NCI-H1694 treated with DMSO at 0.1 percent for 48 hours (cell line): ENCODE measurements at regions not wholly inside any gene's neighbourhood (a gene's known extent, or its start where the extent isn't known, plus 50 kb on each side); places are given as distances from the start of the nearest gene placed in this dataset.
A peak's percentile ranks its signal among the peaks of the same experiment; 100 is the strongest.
"Not testable (repeated sequence)": the region's sequence is repeated elsewhere in the genome, so short reads cannot be mapped to it uniquely, and the experiment has no call there.

Experiments used
- DNase-seq: peaks from one replicate; lab custom pipeline; 2025; lab: John Stamatoyannopoulos, UW

DNA sequence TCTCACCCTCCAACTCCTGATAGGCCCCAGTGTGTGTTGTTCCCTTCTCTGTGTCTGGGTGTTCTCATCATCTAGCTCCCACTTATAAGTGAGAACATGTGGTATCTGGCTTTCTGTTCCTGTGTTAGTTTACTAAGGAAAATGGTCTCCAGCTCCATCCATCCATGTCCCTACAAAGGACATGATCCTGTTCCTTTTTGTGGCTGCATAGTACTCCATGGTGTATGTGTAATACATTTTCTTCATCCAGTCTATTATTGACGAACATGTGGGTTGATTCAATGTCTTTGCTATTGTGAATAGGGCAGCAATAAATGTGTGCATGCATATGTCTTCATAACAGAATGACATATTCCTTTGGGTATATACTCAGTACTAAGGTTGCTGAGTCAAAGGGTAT, 1397.0 kb downstream of the UQCRFS1 start:
- no peak for DNase-seq

GRCh38 chr19:27814834-27815233, 1398.1 kb downstream of the UQCRFS1 start:
- DNase-seq = not testable (repeated sequence)

DNA sequence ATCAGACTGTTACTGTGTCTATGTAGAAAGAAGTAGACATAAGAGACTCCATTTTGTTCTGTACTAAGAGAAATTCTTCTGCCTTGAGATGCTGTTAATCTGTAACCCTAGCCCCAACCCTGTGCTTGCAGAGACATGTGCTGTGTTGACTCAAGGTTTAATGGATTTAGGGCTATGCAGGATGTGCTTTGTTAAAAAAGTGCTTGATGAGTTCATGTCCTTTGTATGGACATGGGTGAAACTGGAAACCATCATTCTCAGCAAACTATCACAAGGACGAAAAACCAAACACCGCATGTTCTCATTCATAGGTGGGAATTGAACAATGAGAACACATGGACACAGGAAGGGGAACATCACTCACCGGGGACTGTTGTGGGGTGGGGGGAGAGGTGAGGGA, 1398.7 kb downstream of the UQCRFS1 start:
- DNase-seq = not testable (repeated sequence)

DNA sequence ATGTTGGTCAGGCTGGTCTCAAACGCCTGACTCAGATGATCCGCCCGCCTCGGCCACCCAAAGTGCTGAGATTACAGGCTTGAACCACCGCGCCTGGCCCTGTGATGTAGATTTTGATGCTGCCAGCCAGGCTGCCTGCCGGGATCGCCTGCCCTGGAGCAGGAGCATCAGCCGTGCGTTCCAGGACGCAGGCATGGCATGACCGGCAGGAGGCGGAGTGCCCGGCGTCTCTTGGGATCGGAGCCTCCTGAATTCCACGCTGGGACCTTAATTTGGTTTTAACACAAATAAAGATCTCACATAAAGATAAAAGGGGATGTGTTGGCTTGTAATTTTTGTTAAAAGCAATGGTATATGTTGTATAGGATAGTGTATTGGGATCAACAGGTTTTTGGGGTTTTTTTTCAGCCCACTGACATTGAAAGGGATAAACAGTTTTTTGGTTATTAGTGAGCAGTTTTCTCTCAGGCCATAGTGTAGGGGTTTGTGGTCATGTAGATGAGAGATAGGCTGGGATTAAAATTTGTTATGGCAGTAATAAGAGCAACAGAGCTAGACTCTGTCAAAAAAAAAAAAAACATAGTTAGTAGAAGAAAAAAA, 1406.4 kb downstream of the UQCRFS1 start:
- DNase-seq = no peak

DNA sequence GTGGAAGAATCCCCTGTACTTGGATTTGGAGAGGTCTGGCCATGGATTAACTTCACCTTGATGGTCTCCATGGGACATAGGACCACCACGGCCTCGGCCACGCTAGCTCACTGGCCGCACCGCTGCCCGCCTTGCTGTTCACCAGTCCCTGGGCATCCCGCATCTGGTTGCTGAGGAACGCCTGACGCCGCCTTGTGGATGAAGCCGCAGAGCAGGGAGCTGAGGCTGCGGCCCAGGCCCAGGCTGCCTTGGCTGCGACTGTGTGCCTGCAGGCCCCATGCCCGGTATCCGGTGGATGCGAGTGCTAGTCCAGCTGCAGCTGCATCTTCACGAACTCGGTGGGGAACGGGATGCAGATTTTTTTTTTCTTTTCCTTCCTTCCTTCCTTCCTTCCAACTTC, 1407.1 kb downstream of the UQCRFS1 start:
- no peak for DNase-seq

DNA sequence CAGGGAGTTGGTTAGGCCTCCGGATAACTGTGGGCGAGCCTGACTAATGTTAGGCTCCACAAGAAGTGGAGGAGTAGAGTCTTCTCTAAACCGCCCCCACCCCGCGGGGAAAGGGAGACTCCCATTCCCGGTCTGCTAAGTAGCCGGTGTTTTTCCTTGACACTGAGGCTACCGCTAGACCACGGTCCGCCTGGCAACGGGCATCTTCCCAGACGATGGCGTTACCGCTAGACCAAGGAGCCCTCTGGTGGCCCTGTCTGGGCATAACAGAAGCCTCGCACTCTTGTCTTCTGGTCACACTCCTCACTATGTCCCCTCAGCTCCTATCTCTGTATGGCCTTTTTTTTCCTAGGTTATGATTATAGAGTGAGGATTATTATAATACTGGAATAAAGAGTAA, 1410.7 kb downstream of the UQCRFS1 start:
- not testable (repeated sequence) for DNase-seq

- no peak for DNase-seq
Observed at GRCh38 chr19:27796540-27796939, 1416.4 kb downstream of the UQCRFS1 start.

DNA sequence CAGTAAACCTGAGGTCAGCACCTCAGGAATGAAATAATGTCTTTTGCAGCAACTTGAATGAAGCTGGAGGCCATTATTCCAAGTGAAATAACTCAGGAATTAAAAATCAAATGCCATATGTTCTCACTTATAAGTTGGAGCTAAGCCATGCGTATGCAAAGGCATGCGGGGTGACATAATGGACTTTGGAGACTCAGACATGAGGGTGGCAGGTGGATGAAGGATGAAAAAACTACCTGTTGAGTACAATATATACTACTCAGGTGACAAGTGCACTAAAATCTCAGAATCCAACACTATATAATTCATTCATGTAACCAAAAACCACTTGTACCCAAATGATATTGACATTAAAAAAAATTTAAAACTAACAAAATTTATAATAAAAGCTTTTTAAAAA, 1416.9 kb downstream of the UQCRFS1 start:
- DNase-seq = no peak

DNA sequence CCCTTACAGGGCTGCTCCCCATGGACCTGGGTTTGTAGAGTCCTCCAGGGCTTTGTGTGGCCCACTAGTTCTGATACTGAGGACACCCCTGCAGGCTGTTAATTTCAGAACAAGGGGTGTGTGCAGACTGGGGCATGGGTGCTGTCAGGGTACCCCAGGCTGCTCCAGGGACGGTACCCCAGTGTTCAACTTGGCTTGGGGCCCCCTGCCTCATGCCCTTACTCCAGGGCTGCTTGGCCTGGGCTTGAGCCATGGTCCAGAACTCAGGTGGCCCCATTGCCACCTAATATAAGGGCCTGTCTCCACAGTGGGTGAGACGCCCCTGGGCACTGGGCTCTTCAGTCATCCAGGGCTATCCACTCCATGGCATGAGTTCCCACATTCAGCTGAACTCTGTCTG, 1417.6 kb downstream of the UQCRFS1 start:
- no peak for DNase-seq

DNA sequence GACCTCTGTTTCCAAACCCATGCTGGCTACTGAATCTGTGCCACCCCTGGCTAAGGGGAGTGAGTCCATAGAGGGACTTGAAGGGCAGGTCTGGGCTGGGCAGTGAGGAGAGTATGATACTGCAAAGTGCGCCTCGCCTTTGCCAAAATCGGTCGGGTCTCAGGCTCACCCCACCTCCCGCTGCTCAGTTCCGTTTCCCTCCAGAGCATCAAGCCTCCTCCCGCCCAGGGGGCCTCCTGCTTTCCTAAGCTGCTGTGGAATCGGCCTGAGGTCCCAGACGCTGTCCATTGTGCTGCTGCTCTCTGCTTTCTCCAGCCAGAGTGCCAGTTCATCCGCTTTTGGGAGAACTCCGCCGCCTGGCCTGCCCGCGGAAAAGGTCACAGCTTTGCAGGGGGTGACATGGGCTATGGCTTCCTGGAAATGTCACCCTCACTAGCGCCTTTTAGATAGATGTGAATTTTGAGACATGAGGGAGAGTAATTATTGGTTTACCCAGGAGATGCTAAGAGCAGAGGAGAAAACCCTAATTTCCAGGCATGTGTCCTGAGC, 1418.4 kb downstream of the UQCRFS1 start:
- no peak for DNase-seq

DNA sequence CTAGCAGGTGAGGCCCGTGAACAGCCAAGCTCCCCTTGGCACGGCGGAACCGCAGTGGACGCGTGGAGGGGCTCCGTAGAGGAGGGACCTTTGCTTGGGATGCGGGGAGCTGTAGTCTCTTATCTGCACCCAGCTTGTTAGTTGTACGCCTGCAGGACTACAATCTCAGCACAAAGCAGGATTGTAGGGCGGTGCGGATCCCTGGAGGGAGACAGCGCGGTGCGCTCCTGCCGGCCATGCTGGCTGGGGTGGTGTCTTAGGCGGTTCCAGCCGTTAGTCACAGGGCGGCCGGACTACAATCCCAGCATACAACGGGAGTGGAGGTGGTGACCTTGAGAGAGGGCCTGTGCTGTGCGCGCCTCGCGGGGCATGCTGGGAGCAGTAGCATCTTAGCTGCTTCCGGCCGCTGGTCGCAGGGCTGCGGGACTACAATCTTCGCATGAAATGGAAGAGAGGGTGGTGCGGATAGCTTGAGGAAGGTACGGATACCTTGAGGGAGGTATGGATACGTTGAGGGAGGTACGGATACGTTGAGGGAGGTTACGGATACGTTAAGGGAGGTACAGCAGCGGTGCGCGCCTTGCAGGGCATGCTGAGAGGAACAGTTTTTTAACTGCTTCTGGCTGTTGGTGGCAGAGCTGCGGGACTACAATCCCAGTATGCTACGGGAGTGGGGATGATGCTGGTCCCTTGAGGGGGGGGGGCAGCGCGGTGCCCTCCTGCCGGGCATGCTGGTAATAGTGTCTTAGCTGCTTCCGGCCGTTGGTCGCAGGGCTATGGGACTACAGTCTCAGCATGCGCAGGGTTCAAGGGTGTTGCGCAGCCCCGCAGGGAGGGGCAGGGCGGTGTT, 1419.1 kb downstream of the UQCRFS1 start:
- DNase-seq = peak; percentile 85

- peak; percentile 86 for DNase-seq
Observed at GRCh38 chr19:27793128-27793643, 1419.8 kb downstream of the UQCRFS1 start.

DNA sequence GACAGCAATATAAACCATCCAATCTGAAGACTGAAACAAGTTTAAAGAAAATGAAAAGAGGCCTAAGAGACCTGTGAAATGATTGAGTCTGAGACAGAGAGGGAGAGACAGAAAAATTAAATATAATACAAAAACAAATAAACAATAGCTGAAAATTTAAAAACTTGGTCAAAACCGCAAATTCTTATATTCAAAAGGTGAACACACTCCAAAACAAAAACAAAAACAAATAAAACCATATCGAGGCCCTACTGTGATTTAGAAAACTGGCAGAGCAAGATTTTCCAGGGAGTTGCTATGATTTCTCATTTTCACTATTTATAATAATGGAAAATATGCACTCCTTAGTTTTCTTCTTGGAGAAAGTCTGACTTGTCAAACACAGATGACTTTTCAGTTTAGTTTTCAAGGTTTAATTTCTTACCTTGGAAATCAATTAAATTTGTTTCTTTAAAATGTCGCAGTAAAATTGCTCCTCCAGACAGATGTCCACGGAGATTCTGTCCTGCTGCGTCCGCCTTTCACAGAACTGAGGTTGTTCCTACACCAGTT, 1420.3 kb downstream of the UQCRFS1 start:
- no peak for DNase-seq

DNA sequence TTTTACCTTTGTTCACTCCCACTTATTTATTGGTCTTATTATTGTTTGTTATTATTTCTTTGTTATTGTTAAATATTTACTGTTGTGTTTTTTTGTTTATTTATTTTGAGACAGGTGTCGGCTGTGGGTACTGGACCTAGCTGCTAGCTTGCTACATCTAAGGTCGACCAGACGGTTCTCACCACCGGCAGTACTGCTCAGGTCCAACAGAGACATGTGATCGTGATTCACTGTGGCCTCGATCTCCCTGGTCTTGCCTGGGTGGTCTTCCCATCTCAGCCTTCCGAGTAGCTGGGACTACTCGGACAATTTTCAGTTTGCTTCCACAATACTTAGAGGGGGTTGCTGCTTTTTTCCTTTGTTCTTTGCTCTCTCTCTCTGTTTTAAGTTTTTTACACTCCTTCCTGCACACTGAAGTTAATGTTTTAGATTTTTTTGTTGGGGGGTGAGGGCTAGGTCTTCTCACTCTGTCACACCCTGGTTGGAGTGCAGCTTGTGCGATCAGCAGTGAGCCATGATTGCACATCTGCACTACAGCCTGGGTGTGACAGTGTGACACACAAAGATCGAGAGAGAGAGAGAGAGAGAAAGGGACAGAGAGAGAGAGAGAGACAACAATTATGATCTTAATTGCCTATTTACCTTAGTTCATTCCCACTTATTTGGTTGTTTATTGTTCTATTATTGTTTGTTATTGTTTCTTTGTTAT, 1432.4 kb downstream of the UQCRFS1 start:
- DNase-seq = no peak

- DNase-seq = no peak
Observed at GRCh38 chr19:27779954-27780353, 1433.0 kb downstream of the UQCRFS1 start.

DNA sequence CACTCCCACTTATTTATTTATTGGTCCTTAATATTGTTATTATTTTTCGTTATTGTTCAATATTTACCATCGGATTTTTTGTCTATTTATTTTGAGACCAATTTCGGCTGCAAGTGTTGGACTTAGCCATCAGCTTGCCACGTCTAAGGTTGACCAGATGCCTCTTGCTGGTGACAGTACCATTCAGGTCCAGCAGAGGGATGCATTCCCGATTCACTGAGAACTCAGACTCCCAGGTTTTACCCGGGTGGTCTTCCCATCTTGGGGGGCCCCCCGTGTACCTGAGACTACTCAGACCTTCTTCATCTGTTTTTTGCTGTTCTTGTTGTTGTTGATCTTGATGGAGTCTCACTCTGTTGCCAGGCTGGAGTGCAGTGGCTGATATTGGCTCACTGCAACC, 1435.2 kb downstream of the UQCRFS1 start:
- no peak for DNase-seq

- DNase-seq = no peak
Observed at GRCh38 chr19:27777242-27777641, 1435.7 kb downstream of the UQCRFS1 start.

- no peak for DNase-seq
Observed at GRCh38 chr19:27776524-27776923, 1436.4 kb downstream of the UQCRFS1 start.

- no peak for DNase-seq
Observed at GRCh38 chr19:27776020-27776419, 1436.9 kb downstream of the UQCRFS1 start.

- peak; percentile 2 for DNase-seq
Observed at GRCh38 chr19:27775395-27775794, 1437.6 kb downstream of the UQCRFS1 start.

DNA sequence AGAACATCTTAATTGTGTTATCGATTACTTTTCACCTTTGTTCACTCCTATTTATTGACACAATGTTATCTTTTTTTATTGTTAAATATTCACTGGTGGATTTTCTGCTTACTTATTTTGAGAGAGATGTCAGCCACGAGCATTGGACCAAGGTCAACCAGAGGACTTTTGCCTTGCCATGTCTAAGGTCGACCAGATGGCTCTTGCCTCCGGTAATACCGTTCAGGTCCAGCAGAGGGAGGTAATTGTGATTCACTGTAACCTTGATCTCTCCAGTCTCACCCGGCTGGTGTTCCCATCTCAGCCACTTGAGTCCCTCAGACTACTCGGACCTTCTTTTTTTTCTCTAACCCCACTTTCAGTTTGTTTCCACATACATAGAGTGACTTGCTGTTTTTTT, 1438.1 kb downstream of the UQCRFS1 start:
- no peak for DNase-seq

DNA sequence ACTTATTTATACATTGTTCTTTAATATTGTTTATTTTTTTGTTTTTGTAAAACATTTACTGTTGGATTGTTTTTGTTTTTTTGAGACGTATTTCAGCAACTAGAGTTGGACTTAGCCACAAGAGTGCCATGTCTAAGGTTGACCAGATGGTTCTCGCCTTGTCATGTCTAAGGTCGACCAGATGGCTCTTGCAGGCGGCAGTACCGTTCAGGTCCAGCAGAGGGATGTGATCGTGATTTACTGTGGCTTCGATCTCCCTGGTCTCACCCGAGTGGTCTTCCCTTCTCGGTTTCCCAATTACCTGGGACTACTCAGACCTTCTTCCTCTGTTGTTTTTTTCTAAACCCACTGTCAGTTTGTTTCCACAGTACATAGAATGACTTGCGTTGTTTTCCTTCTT, 1438.6 kb downstream of the UQCRFS1 start:
- no peak for DNase-seq
